ENCODE measurements at regions not wholly inside any gene's neighbourhood (a gene's known extent, or its start where the extent isn't known, plus 50 kb on each side); places are given as distances from the start of the nearest gene placed in this dataset.

DNA sequence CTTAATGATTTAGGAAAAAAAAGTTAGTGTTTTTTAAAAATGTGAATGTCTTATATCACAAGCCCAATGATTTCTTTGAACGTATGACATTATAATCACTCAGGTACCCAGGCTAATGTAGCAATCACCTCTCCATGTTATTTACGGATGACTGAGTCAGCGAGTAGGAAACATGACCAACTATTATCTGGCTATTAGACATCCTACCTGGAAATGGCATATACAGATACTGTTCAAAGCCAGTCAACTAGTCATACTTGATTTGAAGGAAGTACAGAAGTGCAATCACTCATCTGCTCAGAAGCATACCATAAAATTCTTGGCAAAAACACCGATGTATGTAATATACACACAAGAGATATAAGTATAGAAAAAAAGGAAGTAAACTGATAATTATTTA, 732.5 kb downstream of the ARAP2 start:
- FAIRE-seq: no peak

DNA sequence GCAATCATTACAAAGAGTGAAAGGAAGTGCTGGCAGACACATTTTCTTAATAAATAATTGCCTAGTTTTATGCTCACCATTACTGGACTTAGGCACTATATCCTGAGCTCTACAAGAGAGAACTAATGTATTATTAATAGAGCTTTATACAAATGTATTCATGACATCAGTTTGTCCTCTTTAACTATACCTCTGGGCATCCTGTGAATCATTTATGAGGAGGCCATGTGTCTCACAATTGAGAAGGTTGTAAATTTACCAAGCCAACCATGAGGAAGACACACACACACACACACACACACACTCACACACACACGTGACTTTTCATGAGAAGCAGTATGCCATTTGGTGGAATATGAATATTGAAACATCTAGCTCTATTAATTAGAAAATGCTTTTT, 728.2 kb downstream of the ARAP2 start:
- FAIRE-seq (no peak), DNase-seq (ENCODE audit: insufficient read length) (no peak)
- TF ChIP-seq POLR2AphosphoS5 (IDR thresholded peaks at IDR 0.05; ENCODE audit: low read depth, low read length): no peak
- no peak for TF ChIP-seq POLR2A (IDR thresholded peaks at IDR 0.05; ENCODE audit: low read depth, low read length)
- TF ChIP-seq TAF1 (IDR thresholded peaks at IDR 0.05; ENCODE audit: borderline replicate concordance, low read depth, low read length): no peak

More for the DNA sequence above, 732.5 kb downstream of the ARAP2 start:
- TF ChIP-seq POLR2AphosphoS5 (IDR thresholded peaks at IDR 0.05; ENCODE audit: low read depth, low read length) (no peak), POLR2A (IDR thresholded peaks at IDR 0.05; ENCODE audit: low read depth, low read length) (no peak), TAF1 (IDR thresholded peaks at IDR 0.05; ENCODE audit: borderline replicate concordance, low read depth, low read length) (no peak)
- no peak for DNase-seq (ENCODE audit: insufficient read length)

DNA sequence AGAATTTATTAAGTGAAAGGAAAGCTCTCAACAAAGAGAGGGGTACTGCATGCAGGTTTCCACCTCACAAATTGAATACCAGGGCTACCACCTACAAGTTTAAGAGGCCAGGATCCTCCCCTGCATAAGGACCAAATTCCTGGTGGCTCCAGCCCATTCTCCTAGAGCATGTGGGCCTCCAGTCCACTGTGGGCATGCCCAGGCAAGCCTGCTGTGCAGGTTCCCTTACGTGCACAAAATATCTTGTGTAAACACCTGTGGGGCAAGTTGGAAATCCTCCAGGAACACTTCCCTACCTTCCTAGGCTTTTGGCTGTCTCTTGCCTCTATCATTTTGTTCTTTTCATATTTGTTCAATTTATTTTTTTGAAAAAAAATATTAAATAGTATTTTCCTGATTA, 724.3 kb downstream of the ARAP2 start:
- DNase-seq (ENCODE audit: insufficient read length) (no peak), FAIRE-seq (no peak)
- TF ChIP-seq POLR2A (IDR thresholded peaks at IDR 0.05; ENCODE audit: low read depth, low read length) (no peak), TAF1 (IDR thresholded peaks at IDR 0.05; ENCODE audit: borderline replicate concordance, low read depth, low read length) (no peak), POLR2AphosphoS5 (IDR thresholded peaks at IDR 0.05; ENCODE audit: low read depth, low read length) (no peak)

DNA sequence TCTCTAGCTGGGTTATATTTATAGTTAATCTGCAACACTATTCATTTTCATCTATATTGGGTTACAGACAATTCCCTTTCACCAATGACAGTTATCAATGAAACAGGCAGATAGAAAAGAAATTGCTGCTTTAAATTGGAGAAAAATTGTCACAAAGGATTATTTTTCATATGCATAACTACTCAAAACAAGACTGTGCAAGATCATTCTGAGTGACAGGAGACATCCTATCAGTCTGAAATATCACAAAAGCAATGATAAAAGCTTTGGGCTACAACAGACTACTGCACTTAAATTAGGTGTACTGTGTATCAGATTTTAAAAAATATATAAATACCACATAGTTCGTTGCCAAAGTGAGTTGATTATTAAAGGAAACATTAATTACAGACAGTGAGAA, 722.6 kb downstream of the ARAP2 start:
- FAIRE-seq: no peak
- no peak for DNase-seq (ENCODE audit: insufficient read length)
- TF ChIP-seq POLR2AphosphoS5 (IDR thresholded peaks at IDR 0.05; ENCODE audit: low read depth, low read length): no peak
- no peak for TF ChIP-seq TAF1 (IDR thresholded peaks at IDR 0.05; ENCODE audit: borderline replicate concordance, low read depth, low read length)
- no peak for TF ChIP-seq POLR2A (IDR thresholded peaks at IDR 0.05; ENCODE audit: low read depth, low read length)

DNA sequence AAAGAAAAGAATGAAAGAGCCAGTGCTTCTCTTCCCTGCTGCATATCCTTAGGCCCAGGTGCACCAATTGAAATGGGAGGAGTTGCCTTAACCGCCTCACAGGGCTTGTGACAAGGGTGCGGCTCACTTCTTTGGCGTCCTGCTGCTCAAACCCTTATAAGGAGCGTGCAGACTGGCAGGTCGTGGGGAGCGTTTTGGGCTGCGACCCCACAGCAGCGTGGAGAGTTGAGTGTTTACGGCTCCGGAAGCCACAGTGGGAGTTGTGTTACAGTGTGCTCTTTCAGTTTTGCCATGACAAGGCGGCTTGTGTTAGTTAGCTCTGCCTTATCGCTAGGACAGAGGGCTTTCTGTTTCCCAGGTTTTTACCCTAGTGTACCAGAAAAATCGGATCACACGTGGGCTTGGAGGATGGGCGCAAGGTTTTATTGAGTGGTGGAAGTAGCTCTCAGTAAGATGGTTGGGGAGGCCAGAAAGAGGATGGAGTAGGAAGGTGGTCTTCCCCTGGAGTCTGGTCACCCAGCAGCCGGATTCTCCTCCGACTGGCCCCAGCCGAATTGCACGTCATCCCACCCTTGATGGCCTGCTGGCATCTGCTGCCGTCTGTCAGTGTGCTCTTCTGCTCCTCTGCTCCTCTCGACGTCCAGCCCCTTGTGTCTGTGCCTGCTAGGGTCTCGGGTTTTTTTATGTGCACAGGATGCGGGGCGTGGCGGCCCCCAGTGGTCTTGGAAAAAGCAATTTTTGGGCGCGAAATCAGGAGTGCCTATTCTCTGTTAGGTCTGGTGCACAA, 718.9 kb downstream of the ARAP2 start:
- TF ChIP-seq TAF1 (IDR thresholded peaks at IDR 0.05; ENCODE audit: borderline replicate concordance, low read depth, low read length) (no peak), POLR2AphosphoS5 (IDR thresholded peaks at IDR 0.05; ENCODE audit: low read depth, low read length) (no peak), POLR2A (IDR thresholded peaks at IDR 0.05; ENCODE audit: low read depth, low read length) (no peak)
- FAIRE-seq (no peak), DNase-seq (ENCODE audit: insufficient read length) (no peak)

DNA sequence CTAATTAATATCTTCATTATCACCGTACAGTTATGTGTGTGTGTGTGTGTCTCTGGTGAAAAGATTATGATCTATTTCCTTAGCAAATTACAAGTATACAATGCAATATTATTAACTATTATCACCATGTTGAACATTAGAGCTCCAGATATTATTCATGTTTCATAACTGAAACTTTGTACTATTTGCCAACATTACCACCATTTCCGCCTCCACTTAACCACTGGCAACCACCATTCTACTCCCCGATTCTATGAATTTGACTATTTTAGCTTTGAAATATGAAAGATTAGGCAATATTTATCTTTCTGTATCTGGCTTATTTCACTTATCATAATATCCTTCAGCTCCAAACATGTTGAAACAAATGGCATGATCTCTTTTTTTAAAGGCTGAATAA, 717.9 kb downstream of the ARAP2 start:
- FAIRE-seq (no peak), DNase-seq (ENCODE audit: insufficient read length) (no peak)

DNA sequence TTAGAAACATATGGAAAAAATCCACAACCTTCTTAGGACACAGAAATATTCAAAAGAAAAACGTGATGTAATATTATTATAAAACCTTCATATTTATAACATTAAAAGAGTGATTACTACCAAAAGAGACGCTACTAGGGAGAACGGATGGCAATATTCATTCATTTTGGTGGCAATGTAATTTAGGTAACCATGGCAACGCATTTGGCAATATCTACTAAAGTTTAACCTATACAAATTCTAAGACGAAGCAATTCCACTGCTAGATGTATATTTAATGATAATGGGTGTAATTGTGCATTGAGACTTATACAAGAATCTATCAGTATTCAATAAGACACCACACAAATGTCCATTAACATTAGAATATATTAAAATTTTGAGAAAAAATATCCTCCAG, 709.4 kb downstream of the ARAP2 start:
- TF ChIP-seq TAF1 (IDR thresholded peaks at IDR 0.05; ENCODE audit: borderline replicate concordance, low read depth, low read length) (no peak), POLR2A (IDR thresholded peaks at IDR 0.05; ENCODE audit: low read depth, low read length) (no peak), POLR2AphosphoS5 (IDR thresholded peaks at IDR 0.05; ENCODE audit: low read depth, low read length) (no peak)
- DNase-seq (ENCODE audit: insufficient read length) (no peak), FAIRE-seq (no peak)

More for the DNA sequence above, 717.9 kb downstream of the ARAP2 start:
- TF ChIP-seq POLR2A (IDR thresholded peaks at IDR 0.05; ENCODE audit: low read depth, low read length) (no peak), TAF1 (IDR thresholded peaks at IDR 0.05; ENCODE audit: borderline replicate concordance, low read depth, low read length) (no peak), POLR2AphosphoS5 (IDR thresholded peaks at IDR 0.05; ENCODE audit: low read depth, low read length) (no peak)

DNA sequence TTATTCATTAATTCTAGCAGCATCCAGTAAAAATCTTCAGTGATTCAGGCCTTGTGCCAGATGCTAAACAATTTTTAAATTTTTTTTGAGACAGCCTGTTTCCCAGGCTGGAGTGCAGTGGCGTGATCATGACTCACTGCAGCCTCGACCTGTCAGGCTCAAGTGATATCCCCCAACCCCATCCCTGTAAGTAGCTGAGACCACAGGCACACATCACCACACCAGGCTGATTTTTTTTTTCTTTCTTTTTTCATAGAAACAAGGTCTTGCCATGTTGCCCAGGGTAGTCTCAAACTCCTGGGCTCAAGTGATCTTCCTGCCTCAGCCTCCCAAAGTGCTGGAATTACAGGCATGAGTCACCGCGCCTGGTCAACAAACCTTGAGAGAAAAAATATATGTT, 705.5 kb downstream of the ARAP2 start:
- FAIRE-seq: no peak
- DNase-seq (ENCODE audit: insufficient read length): no peak
- TF ChIP-seq POLR2A (IDR thresholded peaks at IDR 0.05; ENCODE audit: low read depth, low read length): no peak
- TF ChIP-seq TAF1 (IDR thresholded peaks at IDR 0.05; ENCODE audit: borderline replicate concordance, low read depth, low read length): no peak
- TF ChIP-seq POLR2AphosphoS5 (IDR thresholded peaks at IDR 0.05; ENCODE audit: low read depth, low read length): no peak

DNA sequence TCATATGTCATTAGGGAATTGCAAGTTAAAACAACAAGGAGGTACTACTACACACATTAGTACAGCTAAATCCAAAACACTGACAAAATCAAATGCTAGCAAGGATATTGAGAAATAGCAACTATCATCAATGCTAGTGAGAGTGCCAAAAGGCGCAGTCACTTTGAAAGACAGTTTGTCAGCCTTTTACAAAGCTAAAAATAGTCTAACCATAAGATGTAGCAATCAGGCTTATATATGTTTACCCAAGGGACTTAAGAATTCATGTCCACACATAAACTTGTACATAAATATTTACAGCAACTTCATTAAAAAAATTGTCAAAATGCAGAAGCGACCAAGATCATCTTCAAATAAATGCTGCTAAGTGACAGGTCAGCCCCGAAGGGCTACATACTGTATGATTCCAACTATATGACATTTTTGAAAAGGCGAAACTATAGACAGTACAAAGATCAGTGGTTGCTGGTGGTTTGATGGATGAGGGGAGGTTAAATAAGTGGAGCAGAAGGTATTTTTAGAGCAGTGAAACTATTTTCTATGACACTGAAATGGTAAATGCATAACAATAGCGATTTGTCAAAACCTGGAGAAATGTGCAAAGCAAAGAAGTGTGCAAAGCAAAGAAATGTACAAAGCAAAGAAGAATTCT, 704.8 kb downstream of the ARAP2 start:
- TF ChIP-seq POLR2A (IDR thresholded peaks at IDR 0.05; ENCODE audit: low read depth, low read length) (no peak), POLR2AphosphoS5 (IDR thresholded peaks at IDR 0.05; ENCODE audit: low read depth, low read length) (no peak), TAF1 (IDR thresholded peaks at IDR 0.05; ENCODE audit: borderline replicate concordance, low read depth, low read length) (no peak)
- DNase-seq (ENCODE audit: insufficient read length): no peak
- FAIRE-seq: no peak

DNA sequence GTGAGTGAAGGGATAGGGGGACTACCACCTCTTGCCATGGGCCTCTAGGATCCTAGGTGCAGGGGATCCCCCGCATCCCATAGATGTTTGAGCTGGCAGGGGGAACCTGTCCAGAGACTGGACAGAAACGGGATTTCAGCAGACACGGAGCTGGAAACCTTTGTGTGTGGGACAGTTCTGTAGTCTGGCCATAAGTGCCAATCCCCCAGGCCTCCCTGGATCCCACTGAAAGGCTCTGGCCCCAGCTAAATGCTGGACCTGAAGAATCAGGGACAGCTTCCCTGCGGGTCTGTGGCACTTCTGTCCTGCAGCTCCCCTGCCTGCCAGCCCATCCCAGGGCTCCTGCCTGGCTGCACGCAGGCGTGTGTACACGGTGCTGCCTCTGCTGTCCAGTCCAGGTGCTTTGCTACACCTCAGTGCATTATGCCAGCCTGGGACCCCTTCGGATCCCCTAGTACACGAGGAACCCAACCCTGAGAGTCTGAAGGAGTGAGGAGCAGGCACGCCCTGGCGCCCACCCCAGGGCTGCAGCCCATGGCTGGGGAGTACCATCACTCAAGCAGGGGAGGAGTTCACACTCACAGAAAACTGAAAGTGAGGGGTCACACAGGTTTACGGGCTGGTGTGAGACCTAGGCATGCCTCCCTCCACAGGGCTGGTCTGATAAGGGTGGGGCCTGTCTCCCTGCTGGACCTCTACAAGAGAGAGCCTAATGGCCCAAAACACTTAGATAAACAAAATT, 703.0 kb downstream of the ARAP2 start:
- DNase-seq (ENCODE audit: insufficient read length): no peak
- TF ChIP-seq POLR2A (IDR thresholded peaks at IDR 0.05; ENCODE audit: low read depth, low read length): no peak
- no peak for TF ChIP-seq TAF1 (IDR thresholded peaks at IDR 0.05; ENCODE audit: borderline replicate concordance, low read depth, low read length)
- no peak for TF ChIP-seq POLR2AphosphoS5 (IDR thresholded peaks at IDR 0.05; ENCODE audit: low read depth, low read length)
- FAIRE-seq: no peak

DNA sequence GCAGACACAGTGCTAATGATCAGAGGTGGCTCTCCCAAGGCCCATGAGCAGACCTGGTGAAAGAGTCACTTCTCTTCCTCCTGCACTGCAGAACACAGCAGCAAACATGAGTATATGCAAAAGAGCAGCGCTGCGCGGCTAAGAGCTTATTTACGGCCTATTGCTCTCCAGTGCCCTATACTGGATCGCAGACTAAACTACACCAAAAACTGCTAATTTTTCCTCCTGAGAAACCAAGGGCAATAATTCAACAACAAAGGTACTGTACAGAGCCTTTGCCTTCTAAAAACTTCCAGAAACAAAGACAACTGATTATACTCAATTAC, 702.5 kb downstream of the ARAP2 start:
- FAIRE-seq (no peak), DNase-seq (ENCODE audit: insufficient read length) (no peak)
- TF ChIP-seq POLR2AphosphoS5 (IDR thresholded peaks at IDR 0.05; ENCODE audit: low read depth, low read length) (no peak), POLR2A (IDR thresholded peaks at IDR 0.05; ENCODE audit: low read depth, low read length) (no peak), TAF1 (IDR thresholded peaks at IDR 0.05; ENCODE audit: borderline replicate concordance, low read depth, low read length) (no peak)
